ENCODE measurements at regions not wholly inside any gene's neighbourhood (a gene's known extent, or its start where the extent isn't known, plus 50 kb on each side); places are given as distances from the start of the nearest gene placed in this dataset.

GRCh38 chr11:23496340-23496739, 636.1 kb upstream of the CCDC179 start:
- Mint-ChIP-seq H3K9me3 (ENCODE audit: unreplicated experiment) (peaks cover 2% of the 10 kb centered on the region), H3K27ac (ENCODE audit: unreplicated experiment) (no peak overlapping the region), H3K27me3 (ENCODE audit: low read depth, unreplicated experiment) (no peaks in the 10 kb centered on the region), H3K4me3 (ENCODE audit: unreplicated experiment) (no peak overlapping the region), H3K36me3 (ENCODE audit: low read depth, unreplicated experiment) (no peaks in the 10 kb centered on the region), H3K4me1 (ENCODE audit: low read depth, unreplicated experiment) (no peaks in the 10 kb centered on the region)
- no peaks in the 10 kb centered on the region for H4K20me1 ChIP-seq (ENCODE audit: insufficient read depth, low read length)
- H3K4me3 ChIP-seq (ENCODE audit: insufficient read depth, low read depth, low read length): no peak overlapping the region
- DNase-seq (ENCODE audit: low read depth) (no peak), FAIRE-seq (no peak)
- H2AFZ ChIP-seq (ENCODE audit: low read depth, low read length): no peak overlapping the region
- no peak overlapping the region for H3K27ac ChIP-seq (ENCODE audit: low read depth, low read length)
- TF ChIP-seq EZH2 (IDR thresholded peaks at IDR 0.05; ENCODE audit: insufficient read depth, low read length): no peak
- TF ChIP-seq CTCF (IDR thresholded peaks at IDR 0.05; ENCODE audit: insufficient read depth, low read depth, low read length): no peak
- no peak overlapping the region for H3K4me2 ChIP-seq (ENCODE audit: low read length)
- no peaks in the 10 kb centered on the region for H3K4me1 ChIP-seq (ENCODE audit: insufficient read depth, low read length)
- H3K36me3 ChIP-seq (ENCODE audit: insufficient read depth, low read length): no peaks in the 10 kb centered on the region
- no peaks in the 10 kb centered on the region for H3K27me3 ChIP-seq (ENCODE audit: insufficient read depth, low read length)
- no peak overlapping the region for H3K9ac ChIP-seq (ENCODE audit: low read length)
- no peaks in the 10 kb centered on the region for H3K9me3 ChIP-seq (ENCODE audit: insufficient read depth, low read depth, low read length)
- H3K79me2 ChIP-seq (ENCODE audit: insufficient read depth, low read length): no peaks in the 10 kb centered on the region

GRCh38 chr11:23497040-23497439, 636.8 kb upstream of the CCDC179 start:
- no peaks in the 10 kb centered on the region for H4K20me1 ChIP-seq (ENCODE audit: insufficient read depth, low read length)
- H3K36me3 Mint-ChIP-seq (ENCODE audit: low read depth, unreplicated experiment): no peaks in the 10 kb centered on the region
- peaks cover 2% of the 10 kb centered on the region for H3K9me3 Mint-ChIP-seq (ENCODE audit: unreplicated experiment)
- no peak overlapping the region for H3K27ac Mint-ChIP-seq (ENCODE audit: unreplicated experiment)
- no peaks in the 10 kb centered on the region for H3K27me3 Mint-ChIP-seq (ENCODE audit: low read depth, unreplicated experiment)
- no peak overlapping the region for H3K4me2 ChIP-seq (ENCODE audit: low read length)
- no peak overlapping the region for H2AFZ ChIP-seq (ENCODE audit: low read depth, low read length)
- no peaks in the 10 kb centered on the region for H3K27me3 ChIP-seq (ENCODE audit: insufficient read depth, low read length)
- no peaks in the 10 kb centered on the region for H3K4me1 ChIP-seq (ENCODE audit: insufficient read depth, low read length)
- H3K9me3 ChIP-seq (ENCODE audit: insufficient read depth, low read depth, low read length): no peaks in the 10 kb centered on the region
- no peak for DNase-seq (ENCODE audit: low read depth)
- H3K4me3 ChIP-seq (ENCODE audit: insufficient read depth, low read depth, low read length): no peak overlapping the region
- no peaks in the 10 kb centered on the region for H3K4me1 Mint-ChIP-seq (ENCODE audit: low read depth, unreplicated experiment)
- no peaks in the 10 kb centered on the region for H3K79me2 ChIP-seq (ENCODE audit: insufficient read depth, low read length)
- H3K27ac ChIP-seq (ENCODE audit: low read depth, low read length): no peak overlapping the region
- no peak for FAIRE-seq
- H3K36me3 ChIP-seq (ENCODE audit: insufficient read depth, low read length): no peaks in the 10 kb centered on the region
- H3K4me3 Mint-ChIP-seq (ENCODE audit: unreplicated experiment): no peak overlapping the region
- TF ChIP-seq EZH2 (IDR thresholded peaks at IDR 0.05; ENCODE audit: insufficient read depth, low read length): no peak
- no peak for TF ChIP-seq CTCF (IDR thresholded peaks at IDR 0.05; ENCODE audit: insufficient read depth, low read depth, low read length)
- no peak overlapping the region for H3K9ac ChIP-seq (ENCODE audit: low read length)

GRCh38 chr11:23502389-23502788, 642.1 kb upstream of the CCDC179 start:
- Histone ChIP-seq H3K4me1 (ENCODE audit: insufficient read depth, low read length) (no peaks in the 10 kb centered on the region), H3K9ac (ENCODE audit: low read length) (no peak overlapping the region), H4K20me1 (ENCODE audit: insufficient read depth, low read length) (no peaks in the 10 kb centered on the region), H3K9me3 (ENCODE audit: insufficient read depth, low read depth, low read length) (no peaks in the 10 kb centered on the region), H3K4me3 (ENCODE audit: insufficient read depth, low read depth, low read length) (no peak overlapping the region), H3K79me2 (ENCODE audit: insufficient read depth, low read length) (no peaks in the 10 kb centered on the region), H3K4me2 (ENCODE audit: low read length) (no peak overlapping the region), H2AFZ (ENCODE audit: low read depth, low read length) (no peak overlapping the region), H3K36me3 (ENCODE audit: insufficient read depth, low read length) (no peaks in the 10 kb centered on the region), H3K27me3 (ENCODE audit: insufficient read depth, low read length) (no peaks in the 10 kb centered on the region), H3K27ac (ENCODE audit: low read depth, low read length) (no peak overlapping the region)
- DNase-seq (ENCODE audit: low read depth) (no peak), FAIRE-seq (no peak)
- Mint-ChIP-seq H3K27me3 (ENCODE audit: low read depth, unreplicated experiment) (no peaks in the 10 kb centered on the region), H3K27ac (ENCODE audit: unreplicated experiment) (no peak overlapping the region), H3K9me3 (ENCODE audit: unreplicated experiment) (no peaks in the 10 kb centered on the region), H3K4me1 (ENCODE audit: low read depth, unreplicated experiment) (peaks cover 7% of the 10 kb centered on the region), H3K4me3 (ENCODE audit: unreplicated experiment) (no peak overlapping the region), H3K36me3 (ENCODE audit: low read depth, unreplicated experiment) (no peaks in the 10 kb centered on the region)
- TF ChIP-seq CTCF (IDR thresholded peaks at IDR 0.05; ENCODE audit: insufficient read depth, low read depth, low read length) (no peak), EZH2 (IDR thresholded peaks at IDR 0.05; ENCODE audit: insufficient read depth, low read length) (no peak)
